Esophagus squamous epithelium (tissue), 4 donors: ENCODE measurements at regions not wholly inside any gene's neighbourhood (a gene's known extent, or its start where the extent isn't known, plus 50 kb on each side); places are given as distances from the start of the nearest gene placed in this dataset.

ENCODE experiments used
- CTCF ChIP-seq, 6 experiments: fragments of 450-650 bp in 4 of 6; fragments of 200-600 bp in 2 of 6; sonication (generic) in 2 of 6; IDR thresholded peaks; one replicate each; pipeline ENCODE4 v1.5.1; 2016 to 2019; ENCODE audit warnings: antibody characterized with exemption in 6 of 6, mild to moderate bottlenecking in 4 of 6, moderate library complexity in 4 of 6
- POLR2A ChIP-seq, 4 donors: fragments of 450-650 bp; IDR thresholded peaks; one replicate each; pipeline ENCODE4 v1.6.1; 2017; ENCODE audit warnings: antibody characterized with exemption in 4 of 4, mild to moderate bottlenecking in 4 of 4, moderate library complexity in 3 of 4

DNA sequence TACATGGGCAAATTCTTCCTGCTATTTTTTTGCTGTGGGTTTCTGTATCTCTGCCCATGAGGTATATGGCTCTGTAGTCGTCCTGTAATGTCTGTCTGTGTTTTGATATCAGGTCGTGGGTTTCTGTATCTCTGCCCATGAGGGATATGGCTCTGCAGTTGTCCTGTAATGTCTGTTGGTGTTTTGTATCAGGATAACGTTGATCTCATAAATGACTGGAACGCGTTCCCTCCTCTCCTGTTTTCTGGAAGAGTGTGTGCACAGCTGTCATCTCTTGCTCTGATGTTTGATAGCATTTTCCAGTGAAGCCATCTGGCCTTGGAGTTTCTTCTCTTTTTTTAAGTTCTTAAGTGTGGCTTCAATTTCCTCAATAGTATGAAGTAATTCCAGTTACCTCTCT is 57.2 kb downstream of the SOX1 start:
- TF ChIP-seq CTCF (IDR thresholded peaks at IDR 0.05) (no peak), POLR2A (IDR thresholded peaks at IDR 0.05) (no peak)
